Activated naive CD4-positive, alpha-beta T cell treated with Interleukin-2 at 50 U/mL for 16 hours (primary cell): ENCODE measurements at regions not wholly inside any gene's neighbourhood (a gene's known extent, or its start where the extent isn't known, plus 50 kb on each side); places are given as distances from the start of the nearest gene placed in this dataset.

Experiments used
- DNase-seq: peaks from one replicate; pipeline ENCODE4 v3.0.0-alpha.2; 2020

- no peak for DNase-seq
Observed at GRCh38 chr14:61953602-61954001, 191.4 kb downstream of the SNAPC1 start.

GRCh38 chr14:61954306-61954705 lies 192.1 kb downstream of the SNAPC1 start:
- DNase-seq, result no peak

- no peak for DNase-seq
Observed at GRCh38 chr14:61956517-61956916, 194.3 kb downstream of the SNAPC1 start.

- DNase-seq, result no peak
Observed at GRCh38 chr14:61959348-61959747, 197.1 kb downstream of the SNAPC1 start.

- DNase-seq, result no peak
Observed at GRCh38 chr14:61961369-61961768, 199.1 kb downstream of the SNAPC1 start.

- DNase-seq, result no peak
Observed at GRCh38 chr14:61963926-61964325, 201.7 kb downstream of the SNAPC1 start.

GRCh38 chr14:61965030-61965745 lies 203.0 kb downstream of the SNAPC1 start:
- no peak for DNase-seq

- DNase-seq, result no peak
Observed at GRCh38 chr14:61968207-61968606, 206.0 kb downstream of the SNAPC1 start.

GRCh38 chr14:61972711-61973110 lies 210.5 kb downstream of the SNAPC1 start:
- DNase-seq, result no peak

- DNase-seq, result no peak
Observed at GRCh38 chr14:61973981-61974380, 211.8 kb downstream of the SNAPC1 start.

GRCh38 chr14:61977217-61977616 lies 215.0 kb downstream of the SNAPC1 start:
- no peak for DNase-seq

- no peak for DNase-seq
Observed at GRCh38 chr14:61988240-61988639, 226.0 kb downstream of the SNAPC1 start.

GRCh38 chr14:61992139-61992538 lies 229.9 kb downstream of the SNAPC1 start:
- no peak for DNase-seq

- no peak for DNase-seq
Observed at GRCh38 chr14:61992926-61993325, 230.7 kb downstream of the SNAPC1 start.

- DNase-seq, result no peak
Observed at GRCh38 chr14:61994589-61994988, 232.4 kb downstream of the SNAPC1 start.

- no peak for DNase-seq
Observed at GRCh38 chr14:61996753-61997152, 234.5 kb downstream of the SNAPC1 start.

- no peak for DNase-seq
Observed at GRCh38 chr14:61997161-61997560, 234.9 kb downstream of the SNAPC1 start.

- DNase-seq, result no peak
Observed at GRCh38 chr14:62001963-62002362, 239.7 kb downstream of the SNAPC1 start.

- DNase-seq, result no peak
Observed at GRCh38 chr14:62002642-62003041, 240.4 kb downstream of the SNAPC1 start.

GRCh38 chr14:62003701-62004100 lies 241.5 kb downstream of the SNAPC1 start:
- DNase-seq, result no peak

GRCh38 chr14:62006116-62006731 lies 244.0 kb downstream of the SNAPC1 start:
- no peak for DNase-seq

GRCh38 chr14:62015243-62015642 lies 253.0 kb downstream of the SNAPC1 start:
- DNase-seq, result no peak

GRCh38 chr14:62015945-62016344 lies 253.7 kb downstream of the SNAPC1 start:
- DNase-seq, result no peak

GRCh38 chr14:62017651-62018230 lies 255.5 kb downstream of the SNAPC1 start:
- no peak for DNase-seq
